Pulmonary artery endothelial cell (primary cell): ENCODE measurements at regions not wholly inside any gene's neighbourhood (a gene's known extent, or its start where the extent isn't known, plus 50 kb on each side); places are given as distances from the start of the nearest gene placed in this dataset.

Experiments
- DNase-seq: peaks from one replicate; pipeline ENCODE4 v3.0.0-alpha.2; 2011; ENCODE audit warnings: low read depth, low spot score

DNA sequence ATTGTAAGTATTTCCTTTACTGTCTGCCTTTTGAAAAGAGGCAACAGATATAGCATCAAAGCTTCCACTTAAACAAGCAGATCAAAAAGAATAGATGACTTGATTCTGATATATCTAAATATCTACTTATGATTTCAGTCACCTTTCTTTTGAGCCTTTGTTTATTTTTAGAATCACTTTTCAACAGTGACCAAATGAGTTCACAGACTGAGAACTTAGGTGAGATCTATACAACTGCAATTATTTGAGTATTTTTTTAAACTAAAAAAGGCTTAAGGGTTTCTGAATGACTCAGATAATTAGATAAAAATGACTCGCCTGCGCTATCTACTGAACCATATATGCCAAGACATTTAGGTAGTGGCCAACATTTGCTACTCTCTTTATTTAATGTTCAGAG lies 166.7 kb upstream of the KCNIP4 start:
- DNase-seq = no peak

GRCh38 chr4:22103768-22104167 lies 155.2 kb upstream of the KCNIP4 start:
- DNase-seq = no peak

GRCh38 chr4:22099896-22100295 lies 151.3 kb upstream of the KCNIP4 start:
- DNase-seq = no peak

DNA sequence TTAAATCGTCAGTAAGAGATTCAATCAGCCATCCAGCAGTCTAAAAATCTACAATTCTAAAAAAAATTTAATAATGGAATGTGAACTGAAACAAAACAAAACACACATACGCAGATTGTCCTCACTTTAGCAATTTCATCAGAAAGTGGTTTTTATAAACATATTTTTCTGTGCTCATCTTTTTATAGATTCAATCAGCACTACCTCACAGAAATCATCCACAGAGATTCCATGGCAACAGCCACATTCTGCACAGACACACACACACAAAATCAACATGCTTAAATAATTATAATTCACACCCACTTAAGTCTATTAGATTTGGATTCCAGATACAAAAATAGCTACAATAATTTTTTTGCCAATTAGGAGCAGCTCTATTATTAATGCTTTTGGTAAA lies 149.0 kb upstream of the KCNIP4 start:
- no peak for DNase-seq

DNA sequence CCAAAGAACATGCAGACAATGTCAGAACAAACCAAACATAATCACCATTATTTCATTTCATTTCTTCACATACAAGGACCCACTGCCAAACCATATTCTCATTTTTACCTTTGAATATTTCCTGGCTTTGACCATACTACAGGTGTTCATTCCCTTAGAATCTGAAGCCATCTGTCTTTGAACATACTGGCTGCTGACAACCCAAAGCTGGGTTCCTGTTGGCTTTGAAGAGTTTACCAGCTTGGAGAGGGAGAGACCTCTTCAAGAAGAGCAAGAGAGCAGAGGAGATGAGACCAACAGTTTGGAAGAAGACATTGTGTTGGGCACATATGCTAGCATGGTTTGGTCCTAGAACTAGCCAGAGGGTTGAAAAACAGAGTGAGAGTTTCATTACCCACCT lies 145.6 kb upstream of the KCNIP4 start:
- no peak for DNase-seq

- DNase-seq = no peak
Measured at GRCh38 chr4:22093126-22093525, 144.6 kb upstream of the KCNIP4 start.

DNA sequence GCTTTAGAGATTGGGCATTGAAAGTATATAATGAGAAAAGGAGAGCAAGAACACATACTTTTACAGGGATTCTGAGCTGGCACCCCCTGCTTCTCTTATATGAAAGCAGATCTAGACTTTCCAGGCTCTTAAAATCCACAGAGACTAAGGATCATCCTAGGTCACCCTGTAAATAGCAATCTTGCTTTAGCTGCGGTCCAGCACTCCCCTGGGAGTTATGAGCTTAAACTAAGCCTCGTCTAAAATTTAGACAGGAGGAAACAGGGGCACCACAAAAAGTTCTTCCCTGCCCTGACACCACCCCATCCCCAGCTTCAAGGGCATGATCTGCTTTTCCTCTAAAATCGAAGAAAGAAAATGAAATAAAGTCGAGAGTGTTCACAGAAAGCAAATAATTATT lies 143.3 kb upstream of the KCNIP4 start:
- DNase-seq = no peak

DNA sequence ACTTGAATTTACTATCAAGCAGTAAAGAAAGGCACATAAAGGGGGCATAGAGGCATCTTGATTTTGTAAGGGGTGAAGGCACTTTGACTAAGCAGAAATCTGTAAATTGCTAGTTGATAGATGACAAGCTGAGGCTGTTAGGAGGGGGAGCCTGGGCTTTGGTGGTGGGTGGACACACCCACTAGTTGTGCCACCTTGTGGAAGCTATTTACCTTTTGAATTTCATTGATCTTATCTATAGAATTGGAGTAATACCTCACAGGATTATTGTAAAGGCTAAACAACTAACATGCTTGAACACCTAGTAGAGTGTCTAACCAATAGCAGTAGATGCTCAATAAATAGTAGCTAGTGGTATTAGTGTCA lies 142.8 kb upstream of the KCNIP4 start:
- no peak for DNase-seq

GRCh38 chr4:22090661-22091351 lies 142.2 kb upstream of the KCNIP4 start:
- DNase-seq = no peak

DNA sequence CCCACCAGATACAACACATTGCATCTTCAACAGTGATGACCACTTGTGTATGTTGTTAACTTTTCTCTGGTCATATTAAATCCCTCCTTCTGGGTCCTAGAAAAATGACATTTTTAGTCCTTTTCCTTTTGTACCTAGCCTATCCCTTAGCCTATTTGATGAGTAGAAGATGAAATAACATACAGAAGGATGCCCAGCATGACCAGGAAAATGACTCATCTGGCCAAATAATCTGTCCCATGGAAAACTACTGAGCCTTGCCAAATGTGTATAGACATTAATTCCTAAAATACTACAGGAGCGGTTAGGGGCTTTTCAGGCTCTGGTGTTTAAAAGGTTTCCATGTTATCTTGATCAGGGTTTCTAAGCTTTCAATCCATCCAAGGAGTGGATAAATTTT lies 129.0 kb upstream of the KCNIP4 start:
- no peak for DNase-seq

GRCh38 chr4:22072726-22073125 lies 124.2 kb upstream of the KCNIP4 start:
- no peak for DNase-seq

- DNase-seq = no peak
Measured at GRCh38 chr4:22072240-22072639, 123.7 kb upstream of the KCNIP4 start.

GRCh38 chr4:22071749-22072148 lies 123.2 kb upstream of the KCNIP4 start:
- no peak for DNase-seq

DNA sequence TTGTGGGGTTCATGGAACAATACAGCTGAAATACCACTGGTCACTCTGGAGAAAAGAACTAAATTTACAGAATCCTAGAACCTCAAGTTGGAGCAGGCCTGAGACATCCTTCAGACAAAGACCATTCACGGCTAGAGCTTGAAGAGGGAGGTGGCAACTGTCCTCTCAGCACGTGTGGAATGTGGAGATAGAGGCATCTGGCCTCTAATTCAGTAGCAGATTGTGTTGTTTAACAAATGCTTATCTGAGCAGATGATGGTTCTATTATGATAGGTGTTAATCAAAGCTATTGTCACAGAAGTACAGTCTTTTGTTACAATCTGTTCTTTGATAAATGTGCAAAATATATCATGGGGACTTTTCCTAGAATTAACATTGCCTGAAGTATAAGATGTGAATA lies 121.7 kb upstream of the KCNIP4 start:
- no peak for DNase-seq

DNA sequence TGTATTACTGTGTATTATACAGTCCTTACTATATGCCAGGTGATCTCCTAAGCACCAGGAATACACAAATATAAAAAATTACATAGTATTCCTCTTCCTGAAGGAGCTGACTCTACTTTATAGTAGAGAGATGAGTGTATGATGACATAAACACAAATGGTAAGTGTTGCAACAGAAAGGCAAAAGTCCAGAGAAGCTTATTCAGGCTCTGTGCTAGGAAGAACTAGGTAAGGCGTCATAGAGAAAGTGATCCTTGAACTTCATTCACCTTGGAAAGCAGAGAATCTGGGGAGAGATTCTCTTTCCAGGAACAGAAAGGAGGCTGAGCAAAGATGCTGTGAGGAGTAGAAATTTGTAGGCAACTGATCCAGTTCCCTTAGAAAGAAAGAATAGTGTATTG lies 115.0 kb upstream of the KCNIP4 start:
- no peak for DNase-seq

DNA sequence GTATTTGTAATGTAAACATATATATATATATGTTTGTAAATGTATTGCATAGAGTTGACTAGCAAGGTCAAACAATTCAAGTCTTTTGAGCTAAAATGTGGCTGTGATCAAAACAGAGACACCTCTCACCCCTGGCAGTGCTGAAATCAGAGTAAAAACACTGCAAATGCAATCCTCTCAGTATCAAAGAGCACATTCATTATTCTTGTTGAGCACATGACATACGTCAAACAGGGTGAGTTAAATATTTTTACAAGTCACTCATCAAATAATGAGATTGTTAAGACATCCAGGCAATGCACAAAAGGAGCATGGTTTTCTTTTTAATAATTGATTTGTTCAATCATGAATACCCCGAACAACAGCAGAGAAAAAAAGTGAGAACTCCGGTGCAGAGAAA lies 114.1 kb upstream of the KCNIP4 start:
- no peak for DNase-seq

DNA sequence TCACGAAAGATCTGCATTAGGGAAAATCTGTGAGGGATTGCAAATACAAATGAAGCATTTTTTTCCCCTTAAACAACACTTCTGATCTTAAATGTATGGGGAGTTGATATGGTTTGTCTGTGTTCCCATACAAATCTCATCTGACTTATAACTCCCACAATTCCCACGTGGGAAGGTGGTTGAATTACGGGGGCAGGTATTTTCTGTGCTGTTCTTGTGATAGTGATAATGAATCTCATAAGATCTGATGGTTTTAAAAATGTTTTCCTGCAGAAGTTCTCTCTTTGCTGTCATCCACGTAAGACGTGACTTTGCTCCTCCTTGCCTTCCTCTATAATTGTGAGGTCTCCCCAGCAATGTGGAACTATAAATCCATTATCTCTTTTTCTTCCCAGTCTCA lies 107.4 kb upstream of the KCNIP4 start:
- DNase-seq = no peak

- DNase-seq = no peak
Measured at GRCh38 chr4:22052076-22052475, 103.5 kb upstream of the KCNIP4 start.

DNA sequence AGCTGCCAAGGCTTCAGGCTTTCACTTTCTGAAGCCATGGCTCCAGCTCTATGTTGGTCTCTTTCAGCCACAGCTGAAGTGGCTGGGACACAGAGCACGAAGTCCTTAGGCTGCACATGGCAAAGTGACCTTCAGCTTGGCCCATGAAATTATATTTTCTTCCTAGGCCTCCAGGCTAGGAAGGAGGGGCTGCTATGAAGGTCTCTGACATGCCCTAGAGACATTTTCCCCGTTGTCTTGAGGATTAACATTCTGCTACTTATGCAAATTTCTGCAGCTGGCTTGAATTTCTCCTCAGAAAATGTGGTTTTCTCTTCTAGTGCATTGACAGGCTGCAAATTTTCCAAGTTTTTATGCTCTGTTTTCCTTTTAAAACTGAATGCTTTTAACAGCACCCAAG lies 99.8 kb upstream of the KCNIP4 start:
- no peak for DNase-seq

DNA sequence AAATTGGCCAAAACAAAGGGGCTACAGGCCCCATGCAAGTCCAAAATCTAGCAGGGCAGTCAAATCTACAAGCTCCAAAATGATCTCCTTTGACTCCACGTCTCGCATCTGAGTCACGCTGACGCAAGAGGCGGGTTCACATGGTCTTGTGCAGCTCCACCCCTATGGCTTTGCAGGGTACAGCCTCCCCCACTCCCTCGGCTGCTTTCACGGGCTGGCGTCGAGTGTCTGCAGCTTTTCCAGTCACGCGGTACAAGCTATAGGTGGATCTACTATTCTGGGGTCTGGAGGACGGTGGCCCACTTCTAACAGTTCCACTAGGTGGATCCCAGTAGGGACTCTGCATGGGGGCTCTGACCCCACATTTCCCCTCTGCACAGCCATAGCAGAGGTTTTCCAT lies 99.2 kb upstream of the KCNIP4 start:
- DNase-seq = no peak

DNA sequence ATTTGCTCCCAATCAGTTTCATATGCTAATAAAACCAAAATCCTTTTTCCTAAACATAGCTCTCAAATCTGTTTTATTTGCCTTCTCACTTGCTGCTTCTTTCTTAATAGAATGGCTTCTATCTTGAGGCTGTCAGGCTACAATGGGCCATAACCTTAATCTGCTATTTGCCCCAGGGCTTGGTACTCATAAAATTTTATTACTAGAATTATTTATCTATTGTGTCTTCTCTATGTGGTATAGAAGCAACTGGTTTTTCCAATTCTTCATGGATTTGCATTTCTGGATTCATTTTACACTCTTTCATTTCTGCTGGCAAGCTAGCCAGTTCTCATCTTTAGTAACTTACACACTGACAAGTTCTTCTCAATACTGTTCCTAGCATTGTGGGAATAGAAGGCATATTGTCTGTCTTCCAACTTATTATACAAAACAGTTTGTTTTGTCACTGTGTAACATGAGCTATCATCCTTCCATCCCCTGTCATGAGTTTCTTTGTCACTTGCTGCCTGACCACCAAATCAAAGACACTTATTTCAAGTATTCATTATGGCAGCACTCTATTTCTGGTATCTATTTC lies 96.6 kb upstream of the KCNIP4 start:
- no peak for DNase-seq

- no peak for DNase-seq
Measured at GRCh38 chr4:22031423-22031822, 82.9 kb upstream of the KCNIP4 start.

GRCh38 chr4:22030881-22031280 lies 82.3 kb upstream of the KCNIP4 start:
- no peak for DNase-seq

DNA sequence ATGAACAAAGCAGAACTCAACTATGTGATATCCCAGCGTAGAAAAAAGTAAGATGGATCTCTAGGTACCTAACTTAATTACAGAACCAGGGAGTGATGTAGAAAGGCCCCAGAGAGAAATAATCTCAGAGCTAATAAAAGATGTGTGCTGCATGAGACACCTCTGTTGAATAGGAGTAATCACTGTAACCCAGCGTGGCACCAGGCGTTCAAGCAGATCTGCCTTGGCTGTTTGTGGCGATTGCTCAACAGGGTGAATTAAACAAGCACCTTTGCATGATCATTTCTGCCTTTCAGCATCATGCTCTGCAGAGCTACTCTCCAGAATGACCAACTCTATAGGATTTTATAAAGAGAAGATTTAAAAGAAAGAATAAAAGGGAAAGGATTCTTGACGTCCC lies 81.7 kb upstream of the KCNIP4 start:
- no peak for DNase-seq
